ENCODE measurements at regions not wholly inside any gene's neighbourhood (a gene's known extent, or its start where the extent isn't known, plus 50 kb on each side); places are given as distances from the start of the nearest gene placed in this dataset.

DNA sequence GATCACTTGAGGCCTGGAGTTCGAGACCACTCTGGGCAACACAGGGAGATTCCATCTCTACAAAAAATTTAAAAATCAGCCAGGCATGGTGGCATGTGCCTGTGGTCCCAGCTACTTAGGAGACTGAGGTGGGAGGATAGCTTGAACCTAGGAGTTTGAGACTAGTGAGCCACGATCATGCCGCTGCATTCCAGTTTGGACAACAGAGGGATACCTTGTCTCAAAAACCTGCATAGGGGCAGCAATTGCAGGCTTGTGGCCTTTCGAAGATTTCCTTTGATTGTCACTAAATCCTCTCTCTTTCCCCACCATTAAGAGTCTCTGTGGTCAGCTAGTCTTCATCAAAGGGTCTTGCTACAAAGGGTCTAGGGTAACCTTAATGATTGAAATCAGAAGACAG is 60.3 kb downstream of the UTRN start:
- TF ChIP-seq SP1 (IDR thresholded peaks at IDR 0.05) = no peak
- TF ChIP-seq, protein P1, sequence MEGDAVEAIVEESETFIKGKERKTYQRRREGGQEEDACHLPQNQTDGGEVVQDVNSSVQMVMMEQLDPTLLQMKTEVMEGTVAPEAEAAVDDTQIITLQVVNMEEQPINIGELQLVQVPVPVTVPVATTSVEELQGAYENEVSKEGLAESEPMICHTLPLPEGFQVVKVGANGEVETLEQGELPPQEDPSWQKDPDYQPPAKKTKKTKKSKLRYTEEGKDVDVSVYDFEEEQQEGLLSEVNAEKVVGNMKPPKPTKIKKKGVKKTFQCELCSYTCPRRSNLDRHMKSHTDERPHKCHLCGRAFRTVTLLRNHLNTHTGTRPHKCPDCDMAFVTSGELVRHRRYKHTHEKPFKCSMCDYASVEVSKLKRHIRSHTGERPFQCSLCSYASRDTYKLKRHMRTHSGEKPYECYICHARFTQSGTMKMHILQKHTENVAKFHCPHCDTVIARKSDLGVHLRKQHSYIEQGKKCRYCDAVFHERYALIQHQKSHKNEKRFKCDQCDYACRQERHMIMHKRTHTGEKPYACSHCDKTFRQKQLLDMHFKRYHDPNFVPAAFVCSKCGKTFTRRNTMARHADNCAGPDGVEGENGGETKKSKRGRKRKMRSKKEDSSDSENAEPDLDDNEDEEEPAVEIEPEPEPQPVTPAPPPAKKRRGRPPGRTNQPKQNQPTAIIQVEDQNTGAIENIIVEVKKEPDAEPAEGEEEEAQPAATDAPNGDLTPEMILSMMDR (IDR thresholded peaks at IDR 0.05; ENCODE audit: low read depth, low read length, missing input control) = no peak
- TF ChIP-seq GABPA (IDR thresholded peaks at IDR 0.05 in 1 of 2, conservative IDR thresholded peaks at IDR 0.05 in 1 of 2) = no peak

Data from liver (tissue), 3 donors.